Activated CD4-positive, alpha-beta T cell treated with anti-CD3 and anti-CD28 coated beads for 36 hours (primary cell): ENCODE measurements at regions not wholly inside any gene's neighbourhood (a gene's known extent, or its start where the extent isn't known, plus 50 kb on each side); places are given as distances from the start of the nearest gene placed in this dataset.
A peak's percentile ranks its signal among the peaks of the same experiment; 100 is the strongest.
"Not testable (repeated sequence)": the region's sequence is repeated elsewhere in the genome, so short reads cannot be mapped to it uniquely, and the experiment has no call there.

Experiments used
- ATAC-seq: fragments of 200-7000 bp; cut with Tn5 transposase; one replicate; pipeline ENCODE4 v1.10.0; 2021; ENCODE audit warnings: mild to moderate bottlenecking, moderate library complexity
- CTCF ChIA-PET: fragments of 350-600 bp; sonication (Branson Sonifier 250); formaldehyde crosslinking; loops from one replicate; lab custom pipeline; 2021; ENCODE audit warnings: antibody characterized with exemption; lab: Charles Lee
- POLR2A ChIA-PET: fragments of 350-600 bp; sonication (Branson Sonifier 250); formaldehyde crosslinking; loops from one replicate; lab custom pipeline; 2021; ENCODE audit warnings: antibody characterized with exemption, inconsistent platforms; lab: Charles Lee
- DNase-seq: peaks from one replicate; pipeline ENCODE4 v3.0.0-alpha.2; 2020
- H3K27ac Mint-ChIP-seq: one replicate; pipeline ENCODE4 v1.8.0; 2021; ENCODE audit warnings: mixed read lengths
- H3K27me3 Mint-ChIP-seq: one replicate; pipeline ENCODE4 v1.8.0; 2021; ENCODE audit warnings: mixed read lengths
- H3K36me3 Mint-ChIP-seq: one replicate; pipeline ENCODE4 v1.8.0; 2021; ENCODE audit warnings: low read depth, mixed read lengths
- H3K4me1 Mint-ChIP-seq: one replicate; pipeline ENCODE4 v1.8.0; 2021; ENCODE audit warnings: mixed read lengths
- H3K4me3 Mint-ChIP-seq: one replicate; pipeline ENCODE4 v1.8.0; 2021; ENCODE audit warnings: mild to moderate bottlenecking, moderate library complexity, mixed read lengths
- H3K9me3 Mint-ChIP-seq: one replicate; pipeline ENCODE4 v1.8.0; 2021; ENCODE audit warnings: low read depth, mixed read lengths
- intact Hi-C, 2 experiments: fragments of 100-400 bp; cut with DNase I in 1 of 2; cut with micrococcal nuclease in 1 of 2; formaldehyde crosslinking; loops; one replicate each; pipeline versions ENCODE4 v1.14.2 to v1.15.1; 2022 to 2024; cut with DNase I, micrococcal nuclease

- intact Hi-C loops = loop anchor here (10.0 kb wide), 2 partner anchors 415 to 1015 kb away; partner anchors contain the start of gene LRPAP1 (in 1 of the 2)
- ATAC-seq, POLR2A ChIA-PET, CTCF ChIA-PET, H3K36me3 Mint-ChIP-seq, H3K27ac Mint-ChIP-seq, H3K4me3 Mint-ChIP-seq, H3K9me3 Mint-ChIP-seq, H3K27me3 Mint-ChIP-seq: not testable (repeated sequence)
- peaks cover 14% of the 10 kb centered on the region for H3K4me1 Mint-ChIP-seq
- DNase-seq = peak; percentile 46
These were observed 183.7 kb downstream of the ADRA2C start for GRCh38 chr4:3949916-3950315.

GRCh38 chr4:3952443-3953139 lies 186.4 kb downstream of the ADRA2C start:
- DNase-seq, H3K36me3 Mint-ChIP-seq, H3K9me3 Mint-ChIP-seq, ATAC-seq, H3K4me3 Mint-ChIP-seq, CTCF ChIA-PET, H3K27ac Mint-ChIP-seq, H3K27me3 Mint-ChIP-seq, POLR2A ChIA-PET: not testable (repeated sequence)
- intact Hi-C loops = loop anchor here (10.0 kb wide), 2 partner anchors 418 to 1018 kb away; partner anchors contain the start of gene LRPAP1 (in 1 of the 2)
- peaks cover 16% of the 10 kb centered on the region for H3K4me1 Mint-ChIP-seq

GRCh38 chr4:3953140-3953489 lies 186.9 kb downstream of the ADRA2C start:
- H3K27me3 Mint-ChIP-seq, CTCF ChIA-PET, H3K9me3 Mint-ChIP-seq, POLR2A ChIA-PET, H3K36me3 Mint-ChIP-seq, DNase-seq, ATAC-seq, H3K4me3 Mint-ChIP-seq, H3K27ac Mint-ChIP-seq: not testable (repeated sequence)
- intact Hi-C loops = loop anchor here (10.0 kb wide), 2 partner anchors 418 to 1018 kb away; partner anchors contain the start of gene LRPAP1 (in 1 of the 2)
- peaks cover 16% of the 10 kb centered on the region for H3K4me1 Mint-ChIP-seq

GRCh38 chr4:3954540-3955320 lies 188.5 kb downstream of the ADRA2C start:
- Mint-ChIP-seq H3K27ac (peak overlapping the region; percentile 95), H3K4me1 (peaks cover 16% of the 10 kb centered on the region), H3K4me3 (peak overlapping the region; percentile 92)
- H3K9me3 Mint-ChIP-seq, POLR2A ChIA-PET, CTCF ChIA-PET, H3K36me3 Mint-ChIP-seq, ATAC-seq, H3K27me3 Mint-ChIP-seq: not testable (repeated sequence)
- intact Hi-C loops = loop anchor here (1.0 to 10.0 kb wide), 9 partner anchors 173 to 1712 kb away; partner anchors contain the start of genes GRK4 (in 1 of the 2), HAUS3 (in 1 of the 2), LRPAP1 (in 1 of the 2) and LYAR (in 1 of the 2)
- peak; percentile 85 for DNase-seq

GRCh38 chr4:3955321-3956164 lies 189.4 kb downstream of the ADRA2C start:
- H3K36me3 Mint-ChIP-seq, CTCF ChIA-PET, H3K27me3 Mint-ChIP-seq, H3K9me3 Mint-ChIP-seq: not testable (repeated sequence)
- POLR2A ChIA-PET = interaction anchor here (0.8 kb wide), 1 partner anchor 79 kb away, joined by 4 read pairs; no protein-coding TSS in a partner anchor
- peaks cover 16% of the 10 kb centered on the region for H3K4me1 Mint-ChIP-seq
- ATAC-seq (peak; percentile 99), DNase-seq (peak; percentile 99)
- intact Hi-C loops = loop anchor here (1.0 to 10.0 kb wide), 8 partner anchors 293 to 1713 kb away; partner anchors contain the start of genes GRK4 (in 1 of the 2), HAUS3 (in 1 of the 2), LRPAP1 (in 1 of the 2) and LYAR (in 1 of the 2)
- H3K27ac Mint-ChIP-seq = peak overlapping the region; percentile 83
- peak overlapping the region; percentile 92 for H3K4me3 Mint-ChIP-seq

- Mint-ChIP-seq H3K4me3 (peak overlapping the region; percentile 92), H3K27ac (peak overlapping the region; percentile 83), H3K4me1 (peaks cover 16% of the 10 kb centered on the region)
- H3K36me3 Mint-ChIP-seq, H3K9me3 Mint-ChIP-seq, DNase-seq, CTCF ChIA-PET, H3K27me3 Mint-ChIP-seq, ATAC-seq: not testable (repeated sequence)
- POLR2A ChIA-PET = interaction anchor here (0.8 kb wide), 1 partner anchor 80 kb away, joined by 4 read pairs; no protein-coding TSS in a partner anchor
- intact Hi-C loops = loop anchor here (5.0 to 10.0 kb wide), 4 partner anchors 422 to 1714 kb away; partner anchors contain the start of genes HAUS3 (in 1 of the 2), LRPAP1 (in 1 of the 2), POLN (in 1 of the 2) and STX18 (in 1 of the 2)
These were observed 190.1 kb downstream of the ADRA2C start for GRCh38 chr4:3956165-3956867.

GRCh38 chr4:3961091-3961672 lies 195.0 kb downstream of the ADRA2C start:
- ATAC-seq, POLR2A ChIA-PET, CTCF ChIA-PET, H3K4me3 Mint-ChIP-seq, H3K9me3 Mint-ChIP-seq, DNase-seq, H3K27ac Mint-ChIP-seq, H3K27me3 Mint-ChIP-seq, intact Hi-C loops, H3K4me1 Mint-ChIP-seq, H3K36me3 Mint-ChIP-seq: not testable (repeated sequence)

GRCh38 chr4:3964572-3965278 lies 198.5 kb downstream of the ADRA2C start:
- H3K9me3 Mint-ChIP-seq, H3K4me3 Mint-ChIP-seq, H3K27me3 Mint-ChIP-seq, CTCF ChIA-PET, POLR2A ChIA-PET, intact Hi-C loops, H3K4me1 Mint-ChIP-seq, H3K27ac Mint-ChIP-seq, H3K36me3 Mint-ChIP-seq, DNase-seq, ATAC-seq: not testable (repeated sequence)

- intact Hi-C loops, DNase-seq, ATAC-seq, H3K27ac Mint-ChIP-seq, H3K9me3 Mint-ChIP-seq, POLR2A ChIA-PET, H3K36me3 Mint-ChIP-seq, CTCF ChIA-PET, H3K4me3 Mint-ChIP-seq, H3K4me1 Mint-ChIP-seq: not testable (repeated sequence)
- H3K27me3 Mint-ChIP-seq = peaks cover 12% of the 10 kb centered on the region
These were observed 201.0 kb downstream of the ADRA2C start for GRCh38 chr4:3967204-3967603.

GRCh38 chr4:3972626-3973025 lies 206.4 kb downstream of the ADRA2C start:
- ATAC-seq, H3K4me1 Mint-ChIP-seq, H3K4me3 Mint-ChIP-seq, H3K36me3 Mint-ChIP-seq, CTCF ChIA-PET, H3K27ac Mint-ChIP-seq, intact Hi-C loops, H3K9me3 Mint-ChIP-seq, POLR2A ChIA-PET, DNase-seq: not testable (repeated sequence)
- H3K27me3 Mint-ChIP-seq = peaks cover 20% of the 10 kb centered on the region
